ENCODE measurements at regions not wholly inside any gene's neighbourhood (a gene's known extent, or its start where the extent isn't known, plus 50 kb on each side); places are given as distances from the start of the nearest gene placed in this dataset.
"Not testable (repeated sequence)": the region's sequence is repeated elsewhere in the genome, so short reads cannot be mapped to it uniquely, and the experiment has no call there.

GRCh38 chr7:142460402-142461117 is 202.7 kb upstream of the PRSS58 start:
- DNase-seq = no peak

GRCh38 chr7:142459551-142459963 is 201.7 kb upstream of the PRSS58 start:
- no peak for DNase-seq

GRCh38 chr7:142457146-142457703 is 199.4 kb upstream of the PRSS58 start:
- DNase-seq = no peak

GRCh38 chr7:142455392-142455791 is 197.5 kb upstream of the PRSS58 start:
- no peak for DNase-seq

- DNase-seq = no peak
Measured at GRCh38 chr7:142454862-142455261, 197.0 kb upstream of the PRSS58 start.

- no peak for DNase-seq
Measured at GRCh38 chr7:142452791-142453190, 194.9 kb upstream of the PRSS58 start.

GRCh38 chr7:142451817-142452216 is 194.0 kb upstream of the PRSS58 start:
- DNase-seq = no peak

- no peak for DNase-seq
Measured at GRCh38 chr7:142451296-142451695, 193.4 kb upstream of the PRSS58 start.

GRCh38 chr7:142450695-142451094 is 192.8 kb upstream of the PRSS58 start:
- DNase-seq = no peak

- DNase-seq = no peak
Measured at GRCh38 chr7:142450206-142450605, 192.3 kb upstream of the PRSS58 start.

GRCh38 chr7:142448857-142449256 is 191.0 kb upstream of the PRSS58 start:
- not testable (repeated sequence) for DNase-seq

GRCh38 chr7:142447762-142448161 is 189.9 kb upstream of the PRSS58 start:
- no peak for DNase-seq

- DNase-seq = no peak
Measured at GRCh38 chr7:142445019-142445686, 187.3 kb upstream of the PRSS58 start.

GRCh38 chr7:142443216-142444010 is 185.6 kb upstream of the PRSS58 start:
- no peak for DNase-seq

- no peak for DNase-seq
Measured at GRCh38 chr7:142442396-142442795, 184.5 kb upstream of the PRSS58 start.

- DNase-seq = no peak
Measured at GRCh38 chr7:142440906-142441411, 183.1 kb upstream of the PRSS58 start.

- DNase-seq = no peak
Measured at GRCh38 chr7:142440219-142440905, 182.5 kb upstream of the PRSS58 start.

- no peak for DNase-seq
Measured at GRCh38 chr7:142439739-142440138, 181.9 kb upstream of the PRSS58 start.

- DNase-seq = no peak
Measured at GRCh38 chr7:142438923-142439515, 181.2 kb upstream of the PRSS58 start.

- no peak for DNase-seq
Measured at GRCh38 chr7:142438235-142438922, 180.5 kb upstream of the PRSS58 start.

- no peak for DNase-seq
Measured at GRCh38 chr7:142437741-142438140, 179.9 kb upstream of the PRSS58 start.

- no peak for DNase-seq
Measured at GRCh38 chr7:142436601-142437000, 178.7 kb upstream of the PRSS58 start.

All from GOT3 (cell line).